ENCODE measurements at regions not wholly inside any gene's neighbourhood (a gene's known extent, or its start where the extent isn't known, plus 50 kb on each side); places are given as distances from the start of the nearest gene placed in this dataset.

GRCh38 chr21:37967036-37967435 lies 50.8 kb upstream of the KCNJ6 start:
- TF ChIP-seq, protein P1, sequence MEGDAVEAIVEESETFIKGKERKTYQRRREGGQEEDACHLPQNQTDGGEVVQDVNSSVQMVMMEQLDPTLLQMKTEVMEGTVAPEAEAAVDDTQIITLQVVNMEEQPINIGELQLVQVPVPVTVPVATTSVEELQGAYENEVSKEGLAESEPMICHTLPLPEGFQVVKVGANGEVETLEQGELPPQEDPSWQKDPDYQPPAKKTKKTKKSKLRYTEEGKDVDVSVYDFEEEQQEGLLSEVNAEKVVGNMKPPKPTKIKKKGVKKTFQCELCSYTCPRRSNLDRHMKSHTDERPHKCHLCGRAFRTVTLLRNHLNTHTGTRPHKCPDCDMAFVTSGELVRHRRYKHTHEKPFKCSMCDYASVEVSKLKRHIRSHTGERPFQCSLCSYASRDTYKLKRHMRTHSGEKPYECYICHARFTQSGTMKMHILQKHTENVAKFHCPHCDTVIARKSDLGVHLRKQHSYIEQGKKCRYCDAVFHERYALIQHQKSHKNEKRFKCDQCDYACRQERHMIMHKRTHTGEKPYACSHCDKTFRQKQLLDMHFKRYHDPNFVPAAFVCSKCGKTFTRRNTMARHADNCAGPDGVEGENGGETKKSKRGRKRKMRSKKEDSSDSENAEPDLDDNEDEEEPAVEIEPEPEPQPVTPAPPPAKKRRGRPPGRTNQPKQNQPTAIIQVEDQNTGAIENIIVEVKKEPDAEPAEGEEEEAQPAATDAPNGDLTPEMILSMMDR (IDR thresholded peaks at IDR 0.05; ENCODE audit: extremely low read depth, insufficient read depth, missing control alignments) = no peak
- in situ Hi-C loops (cut with MboI; ENCODE audit: low pct_unique_long_range_greater_than_20kb, low sequenced_read_pairs, unreplicated experiment) = no loop called here
- no peak for DNase-seq (ENCODE audit: low spot score)

GRCh38 chr21:37968744-37969143 lies 52.5 kb upstream of the KCNJ6 start:
- TF ChIP-seq, protein P1 (IDR thresholded peaks at IDR 0.05; ENCODE audit: extremely low read depth, insufficient read depth, missing control alignments) = no peak
- no peak for DNase-seq (ENCODE audit: low spot score)
- in situ Hi-C loops (cut with MboI; ENCODE audit: low pct_unique_long_range_greater_than_20kb, low sequenced_read_pairs, unreplicated experiment) = no loop called here

DNA sequence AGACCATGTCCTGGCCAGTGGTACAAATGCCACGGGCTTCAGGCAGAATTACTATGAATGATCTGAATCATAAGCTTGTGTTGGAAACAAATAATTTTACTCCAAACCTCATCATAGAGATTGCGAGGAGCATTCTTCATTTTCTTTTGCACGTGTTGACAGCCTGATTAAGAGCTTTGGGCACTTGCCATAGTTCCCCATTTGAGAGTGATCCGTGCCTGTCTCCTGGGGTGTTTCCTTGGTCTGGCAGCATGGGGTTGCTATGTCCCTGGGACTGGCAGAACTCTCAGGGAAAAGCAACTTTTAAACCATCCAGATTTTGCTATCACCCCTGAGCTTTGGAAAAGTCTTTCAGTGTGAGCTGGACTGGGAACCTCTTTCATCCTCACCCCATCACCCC lies 54.3 kb upstream of the KCNJ6 start:
- DNase-seq (ENCODE audit: low spot score) = no peak
- in situ Hi-C loops (cut with MboI; ENCODE audit: low pct_unique_long_range_greater_than_20kb, low sequenced_read_pairs, unreplicated experiment) = no loop called here
- TF ChIP-seq, protein P1 (IDR thresholded peaks at IDR 0.05; ENCODE audit: extremely low read depth, insufficient read depth, missing control alignments) = no peak

GRCh38 chr21:37971390-37971950 lies 55.2 kb upstream of the KCNJ6 start:
- DNase-seq (ENCODE audit: low spot score) = no peak
- TF ChIP-seq, protein P1 (IDR thresholded peaks at IDR 0.05; ENCODE audit: extremely low read depth, insufficient read depth, missing control alignments) = no peak
- in situ Hi-C loops (cut with MboI; ENCODE audit: low pct_unique_long_range_greater_than_20kb, low sequenced_read_pairs, unreplicated experiment) = no loop called here

- DNase-seq (ENCODE audit: low spot score) = no peak
- in situ Hi-C loops (cut with MboI; ENCODE audit: low pct_unique_long_range_greater_than_20kb, low sequenced_read_pairs, unreplicated experiment) = no loop called here
These were observed 57.8 kb upstream of the KCNJ6 start for GRCh38 chr21:37974081-37974480.

DNA sequence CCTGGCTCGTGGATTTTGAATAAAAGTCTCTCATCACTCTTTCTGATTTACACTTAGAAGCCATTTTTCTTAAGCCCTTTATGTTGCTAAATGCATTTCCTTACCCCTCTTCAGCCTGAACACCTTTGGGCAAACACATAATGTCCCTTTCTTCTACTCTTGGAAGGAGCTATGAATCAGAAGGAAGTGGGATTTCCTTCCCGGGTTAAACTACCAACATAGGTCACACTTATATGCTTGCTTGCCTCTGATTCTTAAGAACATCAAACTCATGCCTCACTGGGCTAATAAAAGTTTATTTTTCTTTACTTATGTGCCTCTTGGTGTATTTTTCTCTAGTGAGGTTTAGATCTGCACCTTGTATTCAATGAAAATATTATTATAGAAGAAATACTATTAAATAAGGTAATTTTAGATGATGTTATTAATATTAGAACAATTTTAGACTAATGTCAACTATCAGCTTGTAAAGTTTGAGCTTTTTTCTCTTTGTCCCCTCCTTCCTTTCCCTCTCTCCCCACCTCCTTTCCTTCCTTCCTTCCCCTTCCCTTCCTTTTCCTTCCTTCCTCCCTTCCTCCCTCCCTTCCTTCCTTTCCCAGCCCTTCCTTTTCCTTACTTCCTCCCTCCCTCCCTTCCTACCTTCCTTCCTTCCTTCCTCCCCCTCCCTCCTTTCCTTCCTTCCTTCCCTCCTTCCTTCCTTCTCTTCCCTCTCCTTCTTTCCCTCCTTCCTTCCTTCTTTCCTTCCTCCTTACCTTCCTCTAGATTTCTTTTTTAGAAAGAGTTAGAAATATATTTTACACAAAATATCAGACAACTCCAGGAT lies 66.5 kb upstream of the KCNJ6 start:
- TF ChIP-seq, protein P1 (IDR thresholded peaks at IDR 0.05; ENCODE audit: extremely low read depth, insufficient read depth, missing control alignments) = no peak
- no peak for DNase-seq (ENCODE audit: low spot score)
- in situ Hi-C loops (cut with MboI; ENCODE audit: low pct_unique_long_range_greater_than_20kb, low sequenced_read_pairs, unreplicated experiment) = no loop called here

More at GRCh38 chr21:37974081-37974480, 57.8 kb upstream of the KCNJ6 start:
- TF ChIP-seq, protein P1 (IDR thresholded peaks at IDR 0.05; ENCODE audit: extremely low read depth, insufficient read depth, missing control alignments) = no peak
